ENCODE measurements at regions not wholly inside any gene's neighbourhood (a gene's known extent, or its start where the extent isn't known, plus 50 kb on each side); places are given as distances from the start of the nearest gene placed in this dataset.

DNA sequence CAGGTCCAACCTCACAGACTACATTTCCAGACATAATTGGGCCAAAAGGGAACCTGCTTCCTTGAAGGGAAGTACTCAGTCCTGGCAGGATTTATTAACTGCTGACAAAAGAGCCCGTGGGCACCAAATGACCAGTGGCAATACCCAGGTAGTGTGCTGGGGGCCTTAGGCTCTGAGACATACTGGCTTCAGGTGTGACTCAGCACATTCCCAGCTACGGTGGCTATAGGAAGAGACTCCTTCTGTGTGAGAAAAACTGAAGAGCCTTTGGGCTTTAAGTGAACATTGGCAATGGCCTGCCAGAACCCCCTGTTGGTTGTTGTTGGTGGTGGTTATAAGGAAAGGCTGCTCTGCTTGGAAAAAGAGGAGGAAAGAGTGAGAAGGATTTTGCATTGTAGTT, 401.8 kb downstream of the KCNJ3 start:
- peaks cover 6% of the 10 kb centered on the region for H3K27me3 Mint-ChIP-seq (ENCODE audit: insufficient read depth, low read depth, poor library complexity)
- H3K4me1 Mint-ChIP-seq: peaks cover 7% of the 10 kb centered on the region
- no peaks in the 10 kb centered on the region for H4K20me1 ChIP-seq (replicated peaks; ENCODE audit: insufficient read depth)
- peaks cover 4% of the 10 kb centered on the region; the same call in 1 of the 2 replicates for H3K9me2 ChIP-seq (ENCODE audit: insufficient read depth)
- H3K27ac Mint-ChIP-seq: peak overlapping the region; percentile 47; the same call in 1 of the 2 replicates
- DNase-seq (ENCODE audit: low spot score) (peak; percentile 4), ATAC-seq (no peak)
- peaks cover 30% of the 10 kb centered on the region for H3K36me3 Mint-ChIP-seq (ENCODE audit: low read depth)
- H3K36me3 ChIP-seq (ENCODE audit: insufficient read depth): no peaks in the 10 kb centered on the region
- TF ChIP-seq POLR2AphosphoS5 (IDR thresholded peaks at IDR 0.05; ENCODE audit: low read depth) (no peak), ETS1 (IDR thresholded peaks at IDR 0.05) (no peak), STAT1 (IDR thresholded peaks at IDR 0.05; ENCODE audit: unreplicated experiment) (no peak), NANOG (IDR thresholded peaks at IDR 0.05; ENCODE audit: borderline replicate concordance) (no peak), ZNF114 (CRISPR knock-in tag; IDR thresholded peaks at IDR 0.05) (no peak), JUNB (IDR thresholded peaks at IDR 0.05; ENCODE audit: unreplicated experiment) (no peak), CREB1 (CRISPR knock-in tag; IDR thresholded peaks at IDR 0.05; ENCODE audit: low read depth) (no peak), ZNF331 (CRISPR knock-in tag; IDR thresholded peaks at IDR 0.05; ENCODE audit: low read depth) (no peak), EZH2 (IDR thresholded peaks at IDR 0.05; ENCODE audit: low read depth, unreplicated experiment) (no peak), EZH2phosphoT487 (IDR thresholded peaks at IDR 0.05; ENCODE audit: unreplicated experiment) (no peak)
- TF ChIP-seq, protein P1, sequence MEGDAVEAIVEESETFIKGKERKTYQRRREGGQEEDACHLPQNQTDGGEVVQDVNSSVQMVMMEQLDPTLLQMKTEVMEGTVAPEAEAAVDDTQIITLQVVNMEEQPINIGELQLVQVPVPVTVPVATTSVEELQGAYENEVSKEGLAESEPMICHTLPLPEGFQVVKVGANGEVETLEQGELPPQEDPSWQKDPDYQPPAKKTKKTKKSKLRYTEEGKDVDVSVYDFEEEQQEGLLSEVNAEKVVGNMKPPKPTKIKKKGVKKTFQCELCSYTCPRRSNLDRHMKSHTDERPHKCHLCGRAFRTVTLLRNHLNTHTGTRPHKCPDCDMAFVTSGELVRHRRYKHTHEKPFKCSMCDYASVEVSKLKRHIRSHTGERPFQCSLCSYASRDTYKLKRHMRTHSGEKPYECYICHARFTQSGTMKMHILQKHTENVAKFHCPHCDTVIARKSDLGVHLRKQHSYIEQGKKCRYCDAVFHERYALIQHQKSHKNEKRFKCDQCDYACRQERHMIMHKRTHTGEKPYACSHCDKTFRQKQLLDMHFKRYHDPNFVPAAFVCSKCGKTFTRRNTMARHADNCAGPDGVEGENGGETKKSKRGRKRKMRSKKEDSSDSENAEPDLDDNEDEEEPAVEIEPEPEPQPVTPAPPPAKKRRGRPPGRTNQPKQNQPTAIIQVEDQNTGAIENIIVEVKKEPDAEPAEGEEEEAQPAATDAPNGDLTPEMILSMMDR (conservative IDR thresholded peaks at IDR 0.05; ENCODE audit: low read depth in 2 of 2): no peak
- TF ChIP-seq, protein P2, sequence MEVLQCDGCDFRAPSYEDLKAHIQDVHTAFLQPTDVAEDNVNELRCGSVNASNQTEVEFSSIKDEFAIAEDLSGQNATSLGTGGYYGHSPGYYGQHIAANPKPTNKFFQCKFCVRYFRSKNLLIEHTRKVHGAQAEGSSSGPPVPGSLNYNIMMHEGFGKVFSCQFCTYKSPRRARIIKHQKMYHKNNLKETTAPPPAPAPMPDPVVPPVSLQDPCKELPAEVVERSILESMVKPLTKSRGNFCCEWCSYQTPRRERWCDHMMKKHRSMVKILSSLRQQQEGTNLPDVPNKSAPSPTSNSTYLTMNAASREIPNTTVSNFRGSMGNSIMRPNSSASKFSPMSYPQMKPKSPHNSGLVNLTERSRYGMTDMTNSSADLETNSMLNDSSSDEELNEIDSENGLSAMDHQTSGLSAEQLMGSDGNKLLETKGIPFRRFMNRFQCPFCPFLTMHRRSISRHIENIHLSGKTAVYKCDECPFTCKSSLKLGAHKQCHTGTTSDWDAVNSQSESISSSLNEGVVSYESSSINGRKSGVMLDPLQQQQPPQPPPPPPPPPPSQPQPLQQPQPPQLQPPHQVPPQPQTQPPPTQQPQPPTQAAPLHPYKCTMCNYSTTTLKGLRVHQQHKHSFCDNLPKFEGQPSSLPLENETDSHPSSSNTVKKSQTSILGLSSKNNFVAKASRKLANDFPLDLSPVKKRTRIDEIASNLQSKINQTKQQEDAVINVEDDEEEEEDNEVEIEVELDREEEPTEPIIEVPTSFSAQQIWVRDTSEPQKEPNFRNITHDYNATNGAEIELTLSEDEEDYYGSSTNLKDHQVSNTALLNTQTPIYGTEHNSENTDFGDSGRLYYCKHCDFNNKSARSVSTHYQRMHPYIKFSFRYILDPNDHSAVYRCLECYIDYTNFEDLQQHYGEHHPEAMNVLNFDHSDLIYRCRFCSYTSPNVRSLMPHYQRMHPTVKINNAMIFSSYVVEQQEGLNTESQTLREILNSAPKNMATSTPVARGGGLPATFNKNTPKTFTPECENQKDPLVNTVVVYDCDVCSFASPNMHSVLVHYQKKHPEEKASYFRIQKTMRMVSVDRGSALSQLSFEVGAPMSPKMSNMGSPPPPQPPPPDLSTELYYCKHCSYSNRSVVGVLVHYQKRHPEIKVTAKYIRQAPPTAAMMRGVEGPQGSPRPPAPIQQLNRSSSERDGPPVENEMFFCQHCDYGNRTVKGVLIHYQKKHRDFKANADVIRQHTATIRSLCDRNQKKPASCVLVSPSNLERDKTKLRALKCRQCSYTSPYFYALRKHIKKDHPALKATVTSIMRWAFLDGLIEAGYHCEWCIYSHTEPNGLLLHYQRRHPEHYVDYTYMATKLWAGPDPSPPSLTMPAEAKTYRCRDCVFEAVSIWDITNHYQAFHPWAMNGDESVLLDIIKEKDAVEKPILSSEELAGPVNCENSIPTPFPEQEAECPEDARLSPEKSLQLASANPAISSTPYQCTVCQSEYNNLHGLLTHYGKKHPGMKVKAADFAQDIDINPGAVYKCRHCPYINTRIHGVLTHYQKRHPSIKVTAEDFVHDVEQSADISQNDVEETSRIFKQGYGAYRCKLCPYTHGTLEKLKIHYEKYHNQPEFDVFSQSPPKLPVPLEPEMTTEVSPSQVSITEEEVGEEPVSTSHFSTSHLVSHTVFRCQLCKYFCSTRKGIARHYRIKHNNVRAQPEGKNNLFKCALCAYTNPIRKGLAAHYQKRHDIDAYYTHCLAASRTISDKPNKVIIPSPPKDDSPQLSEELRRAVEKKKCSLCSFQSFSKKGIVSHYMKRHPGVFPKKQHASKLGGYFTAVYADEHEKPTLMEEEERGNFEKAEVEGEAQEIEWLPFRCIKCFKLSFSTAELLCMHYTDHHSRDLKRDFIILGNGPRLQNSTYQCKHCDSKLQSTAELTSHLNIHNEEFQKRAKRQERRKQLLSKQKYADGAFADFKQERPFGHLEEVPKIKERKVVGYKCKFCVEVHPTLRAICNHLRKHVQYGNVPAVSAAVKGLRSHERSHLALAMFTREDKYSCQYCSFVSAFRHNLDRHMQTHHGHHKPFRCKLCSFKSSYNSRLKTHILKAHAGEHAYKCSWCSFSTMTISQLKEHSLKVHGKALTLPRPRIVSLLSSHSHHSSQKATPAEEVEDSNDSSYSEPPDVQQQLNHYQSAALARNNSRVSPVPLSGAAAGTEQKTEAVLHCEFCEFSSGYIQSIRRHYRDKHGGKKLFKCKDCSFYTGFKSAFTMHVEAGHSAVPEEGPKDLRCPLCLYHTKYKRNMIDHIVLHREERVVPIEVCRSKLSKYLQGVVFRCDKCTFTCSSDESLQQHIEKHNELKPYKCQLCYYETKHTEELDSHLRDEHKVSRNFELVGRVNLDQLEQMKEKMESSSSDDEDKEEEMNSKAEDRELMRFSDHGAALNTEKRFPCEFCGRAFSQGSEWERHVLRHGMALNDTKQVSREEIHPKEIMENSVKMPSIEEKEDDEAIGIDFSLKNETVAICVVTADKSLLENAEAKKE (CRISPR knock-in tag; IDR thresholded peaks at IDR 0.05): no peak
- TF ChIP-seq, protein P3, sequence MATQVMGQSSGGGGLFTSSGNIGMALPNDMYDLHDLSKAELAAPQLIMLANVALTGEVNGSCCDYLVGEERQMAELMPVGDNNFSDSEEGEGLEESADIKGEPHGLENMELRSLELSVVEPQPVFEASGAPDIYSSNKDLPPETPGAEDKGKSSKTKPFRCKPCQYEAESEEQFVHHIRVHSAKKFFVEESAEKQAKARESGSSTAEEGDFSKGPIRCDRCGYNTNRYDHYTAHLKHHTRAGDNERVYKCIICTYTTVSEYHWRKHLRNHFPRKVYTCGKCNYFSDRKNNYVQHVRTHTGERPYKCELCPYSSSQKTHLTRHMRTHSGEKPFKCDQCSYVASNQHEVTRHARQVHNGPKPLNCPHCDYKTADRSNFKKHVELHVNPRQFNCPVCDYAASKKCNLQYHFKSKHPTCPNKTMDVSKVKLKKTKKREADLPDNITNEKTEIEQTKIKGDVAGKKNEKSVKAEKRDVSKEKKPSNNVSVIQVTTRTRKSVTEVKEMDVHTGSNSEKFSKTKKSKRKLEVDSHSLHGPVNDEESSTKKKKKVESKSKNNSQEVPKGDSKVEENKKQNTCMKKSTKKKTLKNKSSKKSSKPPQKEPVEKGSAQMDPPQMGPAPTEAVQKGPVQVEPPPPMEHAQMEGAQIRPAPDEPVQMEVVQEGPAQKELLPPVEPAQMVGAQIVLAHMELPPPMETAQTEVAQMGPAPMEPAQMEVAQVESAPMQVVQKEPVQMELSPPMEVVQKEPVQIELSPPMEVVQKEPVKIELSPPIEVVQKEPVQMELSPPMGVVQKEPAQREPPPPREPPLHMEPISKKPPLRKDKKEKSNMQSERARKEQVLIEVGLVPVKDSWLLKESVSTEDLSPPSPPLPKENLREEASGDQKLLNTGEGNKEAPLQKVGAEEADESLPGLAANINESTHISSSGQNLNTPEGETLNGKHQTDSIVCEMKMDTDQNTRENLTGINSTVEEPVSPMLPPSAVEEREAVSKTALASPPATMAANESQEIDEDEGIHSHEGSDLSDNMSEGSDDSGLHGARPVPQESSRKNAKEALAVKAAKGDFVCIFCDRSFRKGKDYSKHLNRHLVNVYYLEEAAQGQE (IDR thresholded peaks at IDR 0.05; ENCODE audit: unreplicated experiment): no peak
- no peaks in the 10 kb centered on the region for H3F3A ChIP-seq (replicated peaks; ENCODE audit: low read depth)
- H3K4me2 ChIP-seq: no peak overlapping the region
- no peaks in the 10 kb centered on the region for H3K4me1 ChIP-seq (ENCODE audit: insufficient read depth)
- peaks cover 35% of the 10 kb centered on the region for H3K9me3 Mint-ChIP-seq
- H3K27me3 ChIP-seq (ENCODE audit: insufficient read depth): no peaks in the 10 kb centered on the region
- no peak overlapping the region for H3K4me3 Mint-ChIP-seq
- no peak overlapping the region for H2AFZ ChIP-seq
- H3K4me3 ChIP-seq: no peak overlapping the region
- no peak overlapping the region for H3K27ac ChIP-seq (ENCODE audit: low read depth)
- no peaks in the 10 kb centered on the region for H3K79me2 ChIP-seq (replicated peaks; ENCODE audit: insufficient read depth)

Measured in GM23338 (cell line).